NCI-H2196 (cell line): ENCODE measurements at regions not wholly inside any gene's neighbourhood (a gene's known extent, or its start where the extent isn't known, plus 50 kb on each side); places are given as distances from the start of the nearest gene placed in this dataset.

Experiments
- DNase-seq: peaks from one replicate; lab custom pipeline; 2025; ENCODE audit not compliant: unreplicated experiment; lab: John Stamatoyannopoulos, UW

- DNase-seq, result no peak
Observed at GRCh38 chr11:92644595-92645445, 324.6 kb upstream of the MTNR1B start.

GRCh38 chr11:92651159-92651558 lies 318.3 kb upstream of the MTNR1B start:
- DNase-seq, result no peak

GRCh38 chr11:92653454-92653853 lies 316.0 kb upstream of the MTNR1B start:
- no peak for DNase-seq

GRCh38 chr11:92656783-92657182 lies 312.7 kb upstream of the MTNR1B start:
- DNase-seq, result no peak

- DNase-seq, result no peak
Observed at GRCh38 chr11:92657226-92657625, 312.2 kb upstream of the MTNR1B start.

GRCh38 chr11:92658733-92659132 lies 310.7 kb upstream of the MTNR1B start:
- no peak for DNase-seq

GRCh38 chr11:92659793-92660192 lies 309.7 kb upstream of the MTNR1B start:
- no peak for DNase-seq

- no peak for DNase-seq
Observed at GRCh38 chr11:92662601-92663360, 306.7 kb upstream of the MTNR1B start.

- DNase-seq, result no peak
Observed at GRCh38 chr11:92663539-92663938, 305.9 kb upstream of the MTNR1B start.

- peak; percentile 7 for DNase-seq
Observed at GRCh38 chr11:92667486-92668152, 301.8 kb upstream of the MTNR1B start.

- peak; percentile 20 for DNase-seq
Observed at GRCh38 chr11:92670308-92670890, 299.1 kb upstream of the MTNR1B start.

- no peak for DNase-seq
Observed at GRCh38 chr11:92671081-92671480, 298.4 kb upstream of the MTNR1B start.

GRCh38 chr11:92675303-92675702 lies 294.1 kb upstream of the MTNR1B start:
- no peak for DNase-seq

GRCh38 chr11:92675810-92676209 lies 293.6 kb upstream of the MTNR1B start:
- no peak for DNase-seq

- DNase-seq, result no peak
Observed at GRCh38 chr11:92678008-92678611, 291.3 kb upstream of the MTNR1B start.

GRCh38 chr11:92681586-92681985 lies 287.9 kb upstream of the MTNR1B start:
- no peak for DNase-seq

- no peak for DNase-seq
Observed at GRCh38 chr11:92682136-92682535, 287.3 kb upstream of the MTNR1B start.

GRCh38 chr11:92682952-92683351 lies 286.5 kb upstream of the MTNR1B start:
- DNase-seq, result no peak

- no peak for DNase-seq
Observed at GRCh38 chr11:92685049-92685448, 284.4 kb upstream of the MTNR1B start.

- no peak for DNase-seq
Observed at GRCh38 chr11:92687724-92688123, 281.7 kb upstream of the MTNR1B start.

GRCh38 chr11:92688416-92688815 lies 281.0 kb upstream of the MTNR1B start:
- DNase-seq, result no peak
